GM18507 (cell line): ENCODE measurements at regions not wholly inside any gene's neighbourhood (a gene's known extent, or its start where the extent isn't known, plus 50 kb on each side); places are given as distances from the start of the nearest gene placed in this dataset.

Source experiments
- DNase-seq: peaks from one replicate; pipeline ENCODE4 v3.0.0; 2011; ENCODE audit warnings: low read depth; ENCODE audit not compliant: insufficient read length; ENCODE audit errors: extremely low spot score
- FAIRE-seq: peaks from 2 replicates; lab custom pipeline; 2011; peaks lifted over from hg19 to GRCh38; lab: Jason Lieb, UNC

DNA sequence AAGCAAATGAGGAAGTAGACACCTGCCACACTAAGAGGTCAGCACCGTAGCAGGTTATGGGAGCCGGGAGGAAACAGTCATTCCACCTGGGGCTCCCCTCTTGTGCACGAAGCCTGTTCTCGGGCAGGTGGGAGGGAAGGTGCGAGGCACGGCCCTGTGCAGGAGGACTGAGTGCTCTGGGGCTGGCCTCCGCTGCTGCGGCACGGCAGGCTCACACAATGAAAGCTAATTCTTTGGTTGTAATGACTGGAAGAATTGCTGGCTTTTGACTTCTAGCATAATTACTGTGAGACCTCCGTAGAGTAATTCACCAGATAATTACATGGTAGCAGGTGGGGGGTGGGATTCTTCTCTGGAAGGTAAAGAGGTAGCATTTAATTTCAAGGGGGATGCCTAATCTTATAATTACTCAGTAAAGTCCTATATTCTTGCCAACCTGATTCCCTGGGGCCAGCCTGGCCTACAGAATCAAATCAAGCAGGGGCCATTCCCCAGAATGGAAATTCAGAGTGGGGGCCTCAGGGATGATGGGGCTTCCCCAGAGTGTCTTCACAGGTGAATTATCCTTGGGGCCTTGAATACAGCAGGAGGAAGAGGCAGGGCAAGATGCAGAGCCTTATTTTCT is 129.1 kb downstream of the TPRA1 start:
- no peak for DNase-seq
- FAIRE-seq, result no peak

DNA sequence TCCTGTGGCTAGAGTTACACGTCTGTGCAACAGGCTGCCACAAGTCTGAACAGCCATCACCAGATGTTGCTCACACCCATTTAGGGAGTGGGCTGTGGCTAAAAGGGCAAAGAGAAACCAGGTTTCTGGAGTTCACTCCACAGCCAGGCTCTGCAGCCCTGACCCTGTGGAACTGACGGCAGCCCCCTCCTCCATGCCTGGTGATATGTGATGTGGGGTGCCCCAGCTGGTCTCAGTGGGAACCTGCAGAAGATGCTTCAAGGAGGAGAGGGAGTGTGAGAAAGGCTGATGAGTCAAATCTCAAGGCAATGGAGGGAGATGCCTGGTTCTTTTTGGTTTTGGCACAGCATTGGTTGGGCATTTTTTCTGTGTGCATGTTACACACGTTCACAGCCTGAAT is 130.6 kb downstream of the TPRA1 start:
- no peak for FAIRE-seq

DNA sequence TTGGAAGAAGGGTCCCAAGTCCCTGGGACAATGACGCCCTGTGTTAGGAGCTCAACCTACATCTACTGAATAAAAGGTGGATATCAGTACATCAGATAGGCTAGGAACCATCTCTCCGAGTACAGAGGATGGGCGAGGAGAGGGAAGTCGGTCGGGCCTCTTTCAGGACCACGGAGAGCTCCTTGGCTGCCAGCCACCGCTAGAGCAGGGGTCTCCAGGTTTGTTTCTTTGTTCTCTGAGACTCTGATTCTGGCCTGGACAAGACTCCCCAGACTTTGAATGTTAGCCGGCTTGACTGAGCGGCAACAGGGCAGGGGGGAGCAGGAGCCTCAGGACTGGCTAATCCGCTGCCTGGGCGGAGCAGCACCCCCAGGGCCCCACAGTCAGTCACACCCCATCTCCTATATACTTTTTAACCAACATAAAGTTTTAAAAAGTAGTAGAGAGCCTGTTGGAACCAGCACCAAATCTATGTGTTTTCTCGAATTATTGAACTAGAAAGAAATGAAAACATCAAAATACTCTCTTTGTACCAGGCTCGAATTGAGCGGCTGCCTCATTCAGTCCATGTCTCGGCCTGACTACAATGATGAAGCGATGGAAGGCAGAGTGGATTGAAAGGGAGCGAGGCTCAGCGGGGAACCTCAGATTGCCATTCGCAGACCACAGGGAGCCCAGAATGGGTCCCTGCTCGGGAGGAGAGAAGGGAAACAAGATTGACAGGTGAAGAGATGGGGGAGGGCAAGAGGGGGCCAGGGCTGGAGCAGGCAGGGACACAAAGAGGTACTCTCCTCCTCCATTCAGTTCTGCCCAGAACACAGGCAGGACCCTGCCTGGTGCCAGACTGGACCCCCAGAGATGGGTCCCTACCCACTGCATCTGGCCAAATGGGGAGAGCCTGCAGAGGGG is 131.6 kb downstream of the TPRA1 start:
- DNase-seq (no peak), FAIRE-seq (no peak)

More for the DNA sequence above, 130.6 kb downstream of the TPRA1 start:
- DNase-seq, result no peak

DNA sequence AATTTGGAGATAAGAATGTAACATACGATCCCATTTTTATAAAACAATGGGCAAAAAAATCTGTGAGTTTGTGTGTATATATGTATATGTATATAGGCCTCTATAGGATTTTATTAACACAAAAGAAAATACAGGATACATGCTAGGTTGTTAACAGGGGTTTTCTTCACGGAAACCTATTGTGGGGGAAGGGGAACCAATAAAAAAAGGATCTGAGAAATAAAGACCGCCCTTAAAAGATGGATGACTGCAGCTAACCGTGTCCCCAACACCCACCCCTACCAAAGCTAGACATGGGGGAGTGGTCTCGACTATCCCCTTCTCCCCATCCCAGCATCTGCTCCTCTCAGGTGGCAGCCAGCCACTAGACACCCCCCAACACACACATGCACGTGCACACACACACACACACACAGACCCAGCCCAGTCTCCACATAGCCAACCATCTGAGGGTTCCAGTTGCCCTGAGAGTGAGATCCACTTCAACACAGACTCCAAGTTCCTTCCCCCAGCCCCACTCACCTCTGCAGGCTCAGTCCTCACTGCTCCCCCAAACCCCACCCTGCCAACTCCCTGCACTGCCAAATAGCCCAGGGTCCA is 132.9 kb downstream of the TPRA1 start:
- no peak for FAIRE-seq
- no peak for DNase-seq

GRCh38 chr3:127457094-127457475 is 133.4 kb downstream of the TPRA1 start:
- FAIRE-seq (no peak), DNase-seq (no peak)

DNA sequence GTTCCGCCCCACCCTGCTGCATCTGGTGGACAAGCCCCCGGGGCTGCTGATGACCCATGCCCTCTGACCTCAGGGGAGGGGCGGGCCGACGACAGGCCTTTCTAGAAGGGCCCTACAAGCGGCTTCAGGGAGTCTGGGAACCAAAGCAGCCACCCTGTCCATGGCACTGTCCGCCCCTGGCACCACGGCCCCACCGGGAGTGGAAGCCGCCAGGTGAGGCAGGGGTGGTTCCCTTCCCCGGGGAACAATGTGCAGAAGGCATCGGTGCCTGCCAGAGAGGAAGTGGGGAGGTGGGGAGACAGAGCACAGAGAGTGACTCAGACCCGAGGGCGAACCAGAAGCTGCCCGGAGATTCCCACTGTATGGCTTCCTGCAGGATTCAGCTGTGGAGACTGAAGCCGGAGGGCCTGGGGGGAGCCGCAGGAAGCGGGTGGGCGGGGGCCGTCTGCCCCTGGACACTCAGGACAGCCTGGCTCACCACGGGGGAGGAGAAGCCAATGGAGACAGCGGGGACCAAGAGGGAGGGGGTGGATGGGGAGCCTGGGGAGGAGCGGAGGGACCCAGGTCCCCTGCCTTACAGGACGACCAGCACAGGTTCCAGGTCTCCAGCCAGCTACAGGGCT is 134.0 kb downstream of the TPRA1 start:
- FAIRE-seq, result no peak

DNA sequence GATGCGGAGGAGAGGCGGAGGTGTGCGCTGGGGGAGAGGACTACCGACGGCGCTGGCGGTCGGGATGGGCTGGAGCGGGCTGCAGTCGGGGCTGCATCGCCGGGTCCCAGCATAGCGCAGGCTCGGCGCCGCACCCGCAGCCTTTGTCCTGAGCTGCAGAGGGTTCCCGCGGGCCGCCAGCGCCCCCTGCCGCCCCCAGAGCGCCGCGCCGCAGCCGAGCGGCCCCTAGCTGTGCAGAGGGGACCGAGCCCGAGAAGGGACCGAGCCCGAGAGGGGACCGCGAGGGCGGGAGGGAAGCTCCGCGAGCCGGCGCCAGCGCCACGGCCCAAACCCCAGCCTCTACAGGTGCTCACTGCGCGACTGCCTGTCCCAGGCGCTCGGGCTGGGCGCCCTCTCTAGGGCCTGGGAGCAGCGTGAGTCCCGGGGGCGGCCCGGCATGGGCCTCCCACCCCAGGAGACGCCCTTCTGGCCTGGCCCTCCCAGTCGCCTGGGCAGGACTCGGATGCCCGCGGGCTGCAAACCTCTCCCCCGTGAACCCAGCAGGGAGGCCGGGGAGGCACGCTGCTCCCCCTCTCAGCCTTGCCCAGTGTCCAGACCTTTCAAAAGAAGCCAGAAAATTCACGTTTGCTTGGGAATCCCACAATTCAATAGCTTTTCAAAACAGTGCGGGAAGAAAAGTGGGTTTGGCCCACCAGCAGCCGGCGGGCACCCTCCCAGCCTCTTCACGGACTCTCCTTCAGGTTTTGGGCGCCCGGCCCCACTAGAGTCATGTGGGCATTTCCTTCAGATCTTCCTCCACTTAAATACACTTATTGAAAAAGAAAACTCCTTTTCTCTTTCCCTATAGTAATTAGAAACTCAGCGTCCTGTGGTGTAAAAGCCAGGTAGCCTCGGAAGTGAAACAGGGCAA is 134.7 kb downstream of the TPRA1 start:
- peak; percentile 49 for FAIRE-seq
- DNase-seq, result peak; percentile 68

More for the DNA sequence above, 134.0 kb downstream of the TPRA1 start:
- DNase-seq, result no peak

GRCh38 chr3:127454968-127455367 is 135.6 kb downstream of the TPRA1 start:
- FAIRE-seq (no peak), DNase-seq (no peak)

GRCh38 chr3:127454051-127454450 is 136.5 kb downstream of the TPRA1 start:
- FAIRE-seq (no peak), DNase-seq (no peak)

DNA sequence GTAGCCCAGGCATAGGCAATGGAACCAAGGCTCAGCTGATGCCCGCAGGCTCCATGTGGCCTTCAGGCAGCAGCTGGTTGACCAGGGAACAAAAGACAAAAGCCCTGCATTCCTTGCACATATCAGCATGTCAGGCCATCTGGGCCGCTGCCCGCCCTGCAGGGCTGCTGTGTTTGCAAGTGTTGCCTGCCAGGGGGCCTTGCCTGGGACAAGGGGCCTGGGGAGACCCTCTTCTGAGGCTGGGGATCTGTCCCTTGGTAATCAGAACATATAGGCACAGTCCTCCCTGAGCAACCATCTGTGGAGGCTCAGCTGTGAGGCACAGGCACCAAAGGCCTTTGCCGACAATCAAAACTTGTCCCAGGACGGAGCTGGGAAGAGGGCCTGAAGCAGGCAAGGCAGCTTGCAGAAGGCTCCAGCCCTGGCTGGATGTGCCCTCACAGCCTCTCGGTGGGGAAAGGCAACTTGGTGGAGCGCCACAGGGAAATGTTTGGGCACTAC is 138.2 kb downstream of the TPRA1 start:
- DNase-seq (no peak), FAIRE-seq (no peak)

DNA sequence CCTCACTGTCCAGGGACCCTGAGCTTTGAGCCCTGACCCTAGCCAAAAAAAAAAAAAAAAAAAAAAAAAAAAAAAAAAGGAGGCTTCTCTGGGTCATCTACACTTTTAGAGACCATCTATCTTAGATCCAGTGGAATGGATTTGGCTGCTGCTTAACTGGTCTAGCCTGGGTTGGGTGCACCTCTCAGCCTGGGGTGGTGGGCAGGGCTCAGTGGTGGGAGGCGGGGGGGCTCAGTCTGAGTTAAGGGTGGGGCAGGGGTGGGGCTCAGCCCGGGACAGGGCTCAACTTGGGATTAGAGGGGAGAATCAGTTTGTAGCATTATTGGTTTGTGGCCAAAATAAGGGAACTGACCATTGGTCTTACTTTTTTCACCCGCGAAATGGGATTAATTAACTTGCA is 139.2 kb downstream of the TPRA1 start:
- DNase-seq (no peak), FAIRE-seq (no peak)

- FAIRE-seq, result no peak
- no peak for DNase-seq
These were observed 140.2 kb downstream of the TPRA1 start for GRCh38 chr3:127450331-127450730.

- no peak for FAIRE-seq
- no peak for DNase-seq
These were observed 140.9 kb downstream of the TPRA1 start for GRCh38 chr3:127449486-127450212.

DNA sequence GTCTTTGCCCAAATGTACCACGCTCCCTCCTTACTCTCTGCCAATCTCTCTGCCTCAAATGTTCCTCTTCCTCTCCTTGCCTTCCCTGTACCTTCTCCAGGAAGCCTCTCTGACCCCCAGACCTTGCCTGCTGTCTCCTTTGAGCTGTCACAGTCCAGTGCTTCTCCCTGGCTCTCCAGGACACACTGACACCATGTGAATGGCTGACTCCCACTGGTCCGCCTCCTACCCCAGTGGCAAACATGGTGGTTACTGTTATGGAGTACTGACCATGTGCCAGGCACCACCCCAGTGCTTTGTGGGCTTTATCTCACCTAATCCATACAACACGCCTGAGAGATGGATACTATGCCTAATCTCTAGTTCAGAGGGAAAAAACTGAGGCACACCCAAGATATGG is 141.9 kb downstream of the TPRA1 start:
- DNase-seq (no peak), FAIRE-seq (no peak)

GRCh38 chr3:127448161-127448561 is 142.4 kb downstream of the TPRA1 start:
- DNase-seq (no peak), FAIRE-seq (no peak)

GRCh38 chr3:127446756-127447155 is 143.8 kb downstream of the TPRA1 start:
- DNase-seq (no peak), FAIRE-seq (no peak)

- FAIRE-seq (no peak), DNase-seq (no peak)
These were observed 144.8 kb downstream of the TPRA1 start for GRCh38 chr3:127445581-127446343.

- no peak for FAIRE-seq
- DNase-seq, result no peak
These were observed 145.8 kb downstream of the TPRA1 start for GRCh38 chr3:127444761-127445160.
